Glutamatergic neuron (in vitro differentiated cells): ENCODE measurements at regions not wholly inside any gene's neighbourhood (a gene's known extent, or its start where the extent isn't known, plus 50 kb on each side); places are given as distances from the start of the nearest gene placed in this dataset.

ENCODE experiments used
- DNase-seq: peaks from one replicate; pipeline ENCODE4 v3.0.0; 2022
- H3K27ac Mint-ChIP-seq: one replicate; pipeline ENCODE4 v1.8.0; 2020; ENCODE audit warnings: mild to moderate bottlenecking, mixed read lengths, inconsistent platforms; ENCODE audit not compliant: unreplicated experiment
- H3K27me3 Mint-ChIP-seq: one replicate; pipeline ENCODE4 v1.8.0; 2020; ENCODE audit warnings: mild to moderate bottlenecking, moderate library complexity, mixed read lengths, inconsistent platforms; ENCODE audit not compliant: unreplicated experiment
- H3K36me3 Mint-ChIP-seq: one replicate; pipeline ENCODE4 v1.8.0; 2020; ENCODE audit warnings: mild to moderate bottlenecking, mixed read lengths, inconsistent platforms; ENCODE audit not compliant: unreplicated experiment
- H3K4me1 Mint-ChIP-seq: one replicate; pipeline ENCODE4 v1.8.0; 2020; ENCODE audit warnings: mild to moderate bottlenecking, low read depth, mixed read lengths, inconsistent platforms; ENCODE audit not compliant: unreplicated experiment
- H3K4me3 Mint-ChIP-seq: one replicate; pipeline ENCODE4 v1.8.0; 2020; ENCODE audit warnings: mild to moderate bottlenecking, mixed read lengths, inconsistent platforms; ENCODE audit not compliant: unreplicated experiment
- H3K9me3 Mint-ChIP-seq: one replicate; pipeline ENCODE4 v1.8.0; 2020; ENCODE audit warnings: mild to moderate bottlenecking, moderate library complexity, mixed read lengths, inconsistent platforms; ENCODE audit not compliant: unreplicated experiment
- CTCF ChIP-seq: fragments of 200-600 bp; sonication (generic); IDR thresholded peaks from one replicate; pipeline ENCODE4 v1.5.0; 2021; ENCODE audit not compliant: partially characterized antibody, unreplicated experiment

GRCh38 chr11:80362563-80363340 lies 921.9 kb upstream of the TENM4 start:
- Mint-ChIP-seq H3K36me3 (no peaks in the 10 kb centered on the region), H3K27me3 (no peaks in the 10 kb centered on the region), H3K27ac (no peak overlapping the region), H3K9me3 (no peaks in the 10 kb centered on the region), H3K4me1 (no peaks in the 10 kb centered on the region), H3K4me3 (no peak overlapping the region)
- no peak for TF ChIP-seq CTCF
- DNase-seq: no peak

GRCh38 chr11:80355251-80355650 lies 914.4 kb upstream of the TENM4 start:
- no peak overlapping the region for H3K4me3 Mint-ChIP-seq
- no peaks in the 10 kb centered on the region for H3K4me1 Mint-ChIP-seq
- TF ChIP-seq CTCF: no peak
- no peak for DNase-seq
- no peaks in the 10 kb centered on the region for H3K9me3 Mint-ChIP-seq
- no peak overlapping the region for H3K27ac Mint-ChIP-seq
- H3K27me3 Mint-ChIP-seq: no peaks in the 10 kb centered on the region
- H3K36me3 Mint-ChIP-seq: no peaks in the 10 kb centered on the region

- no peaks in the 10 kb centered on the region for H3K27me3 Mint-ChIP-seq
- H3K36me3 Mint-ChIP-seq: no peaks in the 10 kb centered on the region
- no peak for TF ChIP-seq CTCF
- DNase-seq: no peak
- H3K9me3 Mint-ChIP-seq: no peaks in the 10 kb centered on the region
- H3K4me3 Mint-ChIP-seq: no peak overlapping the region
- H3K27ac Mint-ChIP-seq: no peak overlapping the region
- no peaks in the 10 kb centered on the region for H3K4me1 Mint-ChIP-seq
These were observed 909.7 kb upstream of the TENM4 start for GRCh38 chr11:80350541-80350940.

- no peaks in the 10 kb centered on the region for H3K9me3 Mint-ChIP-seq
- H3K27me3 Mint-ChIP-seq: no peaks in the 10 kb centered on the region
- no peaks in the 10 kb centered on the region for H3K4me1 Mint-ChIP-seq
- no peak for TF ChIP-seq CTCF
- no peak for DNase-seq
- no peak overlapping the region for H3K4me3 Mint-ChIP-seq
- H3K27ac Mint-ChIP-seq: no peak overlapping the region
- H3K36me3 Mint-ChIP-seq: no peaks in the 10 kb centered on the region
These were observed 909.2 kb upstream of the TENM4 start for GRCh38 chr11:80349997-80350396.

- H3K4me3 Mint-ChIP-seq: no peak overlapping the region
- H3K36me3 Mint-ChIP-seq: no peaks in the 10 kb centered on the region
- TF ChIP-seq CTCF: no peak
- H3K4me1 Mint-ChIP-seq: no peaks in the 10 kb centered on the region
- no peaks in the 10 kb centered on the region for H3K9me3 Mint-ChIP-seq
- H3K27ac Mint-ChIP-seq: no peak overlapping the region
- DNase-seq: no peak
- no peaks in the 10 kb centered on the region for H3K27me3 Mint-ChIP-seq
These were observed 905.7 kb upstream of the TENM4 start for GRCh38 chr11:80346353-80347059.
